ENCODE measurements at regions not wholly inside any gene's neighbourhood (a gene's known extent, or its start where the extent isn't known, plus 50 kb on each side); places are given as distances from the start of the nearest gene placed in this dataset.

DNA sequence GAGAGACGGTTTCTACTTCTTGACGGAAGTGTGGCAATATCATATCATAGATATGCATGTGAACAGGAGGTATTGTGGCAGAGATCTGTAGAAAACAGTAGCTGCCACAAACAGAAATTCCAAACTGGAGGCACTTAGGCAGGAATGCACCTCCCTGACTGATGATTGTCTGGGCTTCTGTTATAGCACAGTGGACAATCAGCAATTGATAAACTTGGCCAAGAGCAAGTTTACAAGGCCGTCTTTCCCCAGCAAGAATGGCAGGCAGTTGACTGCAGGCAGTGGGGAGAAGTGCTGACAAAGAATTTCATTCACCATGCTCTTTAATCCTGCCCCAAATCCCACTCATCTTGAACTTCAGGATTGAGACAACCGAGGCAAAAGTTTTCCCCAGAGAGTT is 114.4 kb upstream of the STOX2 start:
- Histone ChIP-seq H3K18ac (ENCODE audit: low read depth, low read length) (no peak overlapping the region), H3K4ac (ENCODE audit: low read depth, low read length) (no peak overlapping the region), H3K36me3 (ENCODE audit: control insufficient read depth, insufficient read depth, low read length) (no peaks in the 10 kb centered on the region), H2BK15ac (ENCODE audit: low read depth, low read length) (no peak overlapping the region), H3K4me1 (ENCODE audit: control insufficient read depth, insufficient read depth, low read length) (no peaks in the 10 kb centered on the region), H3K9me3 (ENCODE audit: control insufficient read depth, insufficient read depth, low read length) (peaks cover 9% of the 10 kb centered on the region), H2AK9ac (replicated peaks; ENCODE audit: low read depth, low read length, poor library complexity) (no peak overlapping the region), H3K9me1 (ENCODE audit: insufficient read depth, low read length) (no peaks in the 10 kb centered on the region), H2AK5ac (ENCODE audit: low read depth, low read length) (no peak overlapping the region), H3K79me1 (ENCODE audit: low read depth in 1 of 2, low read length in 2 of 2) (no peaks in the 10 kb centered on the region), H2AFZ (replicated peaks; ENCODE audit: low read length, poor library complexity) (no peak overlapping the region), H2BK5ac (ENCODE audit: low read depth, low read length, poor library complexity, severe bottlenecking) (no peak overlapping the region), H4K91ac (ENCODE audit: insufficient read depth, low read depth, low read length) (no peak overlapping the region), H3K4me3 (ENCODE audit: insufficient read depth, low read depth, low read length) (no peak overlapping the region), H3K4me2 (ENCODE audit: low read depth, low read length) (no peak overlapping the region), H3K23ac (ENCODE audit: low read depth, low read length) (no peak overlapping the region), H4K5ac (ENCODE audit: low read depth, low read length) (no peak overlapping the region), H3K27me3 (ENCODE audit: control insufficient read depth, insufficient read depth, low read length) (peaks cover 5% of the 10 kb centered on the region), H2BK120ac (ENCODE audit: low read depth, low read length) (no peak overlapping the region), H3K9ac (ENCODE audit: low read depth, low read length) (no peak overlapping the region), H4K8ac (ENCODE audit: low read depth in 2 of 2, low read length in 2 of 2) (no peak overlapping the region), H3K14ac (replicated peaks; ENCODE audit: low read depth, low read length) (no peak overlapping the region), H4K20me1 (ENCODE audit: insufficient read depth, low read length) (no peaks in the 10 kb centered on the region), H3K56ac (ENCODE audit: extremely low read depth, insufficient read depth, low read length) (no peak overlapping the region), H3K27ac (ENCODE audit: insufficient read depth, low read length) (no peak overlapping the region), H2BK20ac (ENCODE audit: low read depth, low read length) (no peak overlapping the region)
- in situ Hi-C loops (cut with MboI; ENCODE audit: low sequenced_read_pairs): no loop called here
- ChIA-PET POLR2A (ENCODE audit: unreplicated experiment) (no interaction called here), CTCF (no interaction called here)
- ATAC-seq (ENCODE audit: low read depth): no peak
- BruUV-seq (replicated peaks): no TSS peak
- TF ChIP-seq NFE2L2 (IDR thresholded peaks at IDR 0.05; ENCODE audit: low read depth, low read length) (no peak), RAD21 (IDR thresholded peaks at IDR 0.05; ENCODE audit: low read length) (no peak), RFX5 (IDR thresholded peaks at IDR 0.05; ENCODE audit: low read depth, low read length) (no peak), MXI1 (IDR thresholded peaks at IDR 0.05; ENCODE audit: borderline replicate concordance, low read depth, low read length) (no peak), SMC3 (IDR thresholded peaks at IDR 0.05; ENCODE audit: low read depth, low read length) (no peak), MAFK (IDR thresholded peaks at IDR 0.05; ENCODE audit: low read depth, low read length) (no peak), POLR2A (IDR thresholded peaks at IDR 0.05; ENCODE audit: low read depth, low read length) (no peak), CHD1 (IDR thresholded peaks at IDR 0.05; ENCODE audit: low read depth, low read length) (no peak), FOS (IDR thresholded peaks at IDR 0.05; ENCODE audit: low read depth, low read length) (no peak), BHLHE40 (IDR thresholded peaks at IDR 0.05; ENCODE audit: low read depth, low read length) (no peak), RCOR1 (IDR thresholded peaks at IDR 0.05; ENCODE audit: insufficient replicate concordance, low read length) (no peak), MAZ (IDR thresholded peaks at IDR 0.05; ENCODE audit: borderline replicate concordance, low read depth, low read length) (no peak)
- TF ChIP-seq, protein P1, sequence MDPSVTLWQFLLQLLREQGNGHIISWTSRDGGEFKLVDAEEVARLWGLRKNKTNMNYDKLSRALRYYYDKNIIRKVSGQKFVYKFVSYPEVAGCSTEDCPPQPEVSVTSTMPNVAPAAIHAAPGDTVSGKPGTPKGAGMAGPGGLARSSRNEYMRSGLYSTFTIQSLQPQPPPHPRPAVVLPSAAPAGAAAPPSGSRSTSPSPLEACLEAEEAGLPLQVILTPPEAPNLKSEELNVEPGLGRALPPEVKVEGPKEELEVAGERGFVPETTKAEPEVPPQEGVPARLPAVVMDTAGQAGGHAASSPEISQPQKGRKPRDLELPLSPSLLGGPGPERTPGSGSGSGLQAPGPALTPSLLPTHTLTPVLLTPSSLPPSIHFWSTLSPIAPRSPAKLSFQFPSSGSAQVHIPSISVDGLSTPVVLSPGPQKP (IDR thresholded peaks at IDR 0.05; ENCODE audit: borderline replicate concordance, low read depth, low read length): no peak
- TF ChIP-seq, protein P2, sequence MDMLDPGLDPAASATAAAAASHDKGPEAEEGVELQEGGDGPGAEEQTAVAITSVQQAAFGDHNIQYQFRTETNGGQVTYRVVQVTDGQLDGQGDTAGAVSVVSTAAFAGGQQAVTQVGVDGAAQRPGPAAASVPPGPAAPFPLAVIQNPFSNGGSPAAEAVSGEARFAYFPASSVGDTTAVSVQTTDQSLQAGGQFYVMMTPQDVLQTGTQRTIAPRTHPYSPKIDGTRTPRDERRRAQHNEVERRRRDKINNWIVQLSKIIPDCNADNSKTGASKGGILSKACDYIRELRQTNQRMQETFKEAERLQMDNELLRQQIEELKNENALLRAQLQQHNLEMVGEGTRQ (IDR thresholded peaks at IDR 0.05; ENCODE audit: low read depth, low read length): no peak
- intact Hi-C loops (cut with micrococcal nuclease): no loop called here
- no peak for DNase-seq
- dilution Hi-C loops (cut with HindIII; ENCODE audit: low sequenced_read_pairs, unreplicated experiment): no loop called here
- no CpG with 5 or more reads among the region's 4 CpGs for WGBS, 2 experiments (ENCODE audit: extremely low coverage in 2 of 2, insufficient read length in 1 of 2)
